AG04450 (cell line): ENCODE measurements at regions not wholly inside any gene's neighbourhood (a gene's known extent, or its start where the extent isn't known, plus 50 kb on each side); places are given as distances from the start of the nearest gene placed in this dataset.

Experiments used
- CTCF ChIA-PET: fragments of 300-600, 350-600 bp; formaldehyde crosslinking; extraction: SDS; loops from one replicate; lab custom pipeline; 2022; ENCODE audit warnings: antibody characterized with exemption, inconsistent platforms; lab: Charles Lee
- POLR2A ChIA-PET: fragments of 350-600 bp; formaldehyde crosslinking; extraction: SDS; loops from one replicate; lab custom pipeline; 2021; ENCODE audit warnings: antibody characterized with exemption, inconsistent platforms; lab: Yijun Ruan, JAX
- DNase-seq: peaks from one replicate; pipeline ENCODE4 v3.0.0-alpha.2; 2011; ENCODE audit warnings: low read depth, low spot score
- H3K27ac ChIP-seq: one replicate; pipeline ENCODE4 v1.5.1; 2012; ENCODE audit warnings: low read depth, low read length, control low read depth
- H3K27me3 ChIP-seq: one replicate; pipeline ENCODE4 v1.6.0; 2012; ENCODE audit warnings: low read length; ENCODE audit not compliant: control insufficient read depth, insufficient read depth
- H3K4me3 ChIP-seq: 2 replicates; pipeline ENCODE4 v1.5.1; 2011; ENCODE audit warnings: mild to moderate bottlenecking, low read depth, low read length, control low read depth
- H3K9me3 ChIP-seq: 2 replicates; pipeline ENCODE4 v1.5.1; 2012; ENCODE audit warnings: low read length; ENCODE audit not compliant: control insufficient read depth, insufficient read depth
- CTCF ChIP-seq: IDR thresholded peaks from 2 replicates; pipeline ENCODE4 v1.5.1; 2011; ENCODE audit warnings: low read depth, low read length, control low read depth, inconsistent platforms

- no peak for TF ChIP-seq CTCF
- POLR2A ChIA-PET, result no interaction called here
- DNase-seq, result no peak
- H3K9me3 ChIP-seq, result no peaks in the 10 kb centered on the region
- no peak overlapping the region for H3K4me3 ChIP-seq
- H3K27me3 ChIP-seq, result no peaks in the 10 kb centered on the region
- CTCF ChIA-PET, result interaction anchor here (1.3 kb wide), 2 partner anchors 13 to 416 kb away, joined by 3 to 4 read pairs; no protein-coding TSS in a partner anchor
- no peak overlapping the region for H3K27ac ChIP-seq
These were observed 68.6 kb downstream of the NABP1 start for GRCh38 chr2:191746346-191747169.

GRCh38 chr2:191747170-191747530 is 69.2 kb downstream of the NABP1 start:
- no peaks in the 10 kb centered on the region for H3K27me3 ChIP-seq
- H3K4me3 ChIP-seq, result no peak overlapping the region
- ChIA-PET POLR2A (no interaction called here), CTCF (interaction anchor here (1.3 kb wide), 1 partner anchor 12 kb away, joined by 3 read pairs; no protein-coding TSS in a partner anchor)
- no peak for DNase-seq
- H3K9me3 ChIP-seq, result no peaks in the 10 kb centered on the region
- no peak for TF ChIP-seq CTCF
- H3K27ac ChIP-seq, result no peak overlapping the region

- H3K9me3 ChIP-seq, result no peaks in the 10 kb centered on the region
- no peaks in the 10 kb centered on the region for H3K27me3 ChIP-seq
- no peak for TF ChIP-seq CTCF
- POLR2A ChIA-PET, result no interaction called here
- no peak overlapping the region for H3K27ac ChIP-seq
- DNase-seq, result no peak
- CTCF ChIA-PET, result interaction anchor here (1.5 kb wide), 1 partner anchor 415 kb away, joined by 4 read pairs; no protein-coding TSS in a partner anchor
- no peak overlapping the region for H3K4me3 ChIP-seq
These were observed 70.1 kb downstream of the NABP1 start for GRCh38 chr2:191748059-191748461.

- CTCF ChIA-PET, result interaction anchor here (1.5 kb wide), 1 partner anchor 414 kb away, joined by 4 read pairs; no protein-coding TSS in a partner anchor
These were observed 70.7 kb downstream of the NABP1 start for GRCh38 chr2:191748528-191749180.

More at GRCh38 chr2:191748528-191749180, 70.7 kb downstream of the NABP1 start:
- no peak overlapping the region for H3K27ac ChIP-seq
- H3K27me3 ChIP-seq, result no peaks in the 10 kb centered on the region
- POLR2A ChIA-PET, result no interaction called here
- no peak overlapping the region for H3K4me3 ChIP-seq
- no peak for DNase-seq
- no peak for TF ChIP-seq CTCF
- H3K9me3 ChIP-seq, result no peaks in the 10 kb centered on the region
